GM21529 (cell line): ENCODE measurements at regions not wholly inside any gene's neighbourhood (a gene's known extent, or its start where the extent isn't known, plus 50 kb on each side); places are given as distances from the start of the nearest gene placed in this dataset.
"Not testable (repeated sequence)": the region's sequence is repeated elsewhere in the genome, so short reads cannot be mapped to it uniquely, and the experiment has no call there.

ENCODE experiments used
- ATAC-seq: cut with Tn5 transposase; IDR thresholded peaks from one replicate; pipeline ENCODE4 v1.9.1; 2021; ENCODE audit not compliant: unreplicated experiment

DNA sequence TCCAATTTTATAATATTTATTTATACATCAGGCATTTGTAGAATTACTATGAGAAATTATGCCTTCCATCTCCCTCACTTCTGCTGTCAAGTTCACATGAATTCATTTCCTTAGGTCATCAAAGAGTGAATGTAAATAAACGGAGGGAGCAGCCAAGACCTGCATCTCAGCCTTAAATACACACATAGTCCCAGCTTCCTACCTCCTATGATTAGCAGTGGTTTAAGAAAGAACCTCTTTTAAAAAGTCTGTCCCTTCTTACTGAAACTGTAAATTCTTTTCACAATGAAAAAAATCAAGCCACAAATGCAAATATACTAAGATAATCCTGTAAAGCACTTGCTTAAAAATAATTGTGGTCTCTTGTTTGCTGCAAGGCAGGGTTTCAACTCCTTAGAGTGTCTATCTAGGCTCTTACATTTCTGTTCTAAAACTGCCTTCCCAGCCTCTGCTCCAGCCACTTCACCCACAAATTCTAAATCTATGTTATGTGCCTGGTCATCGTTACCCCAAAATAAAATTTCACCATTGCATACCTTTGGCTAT lies 532.7 kb upstream of the FSHR start:
- ATAC-seq, result no peak

DNA sequence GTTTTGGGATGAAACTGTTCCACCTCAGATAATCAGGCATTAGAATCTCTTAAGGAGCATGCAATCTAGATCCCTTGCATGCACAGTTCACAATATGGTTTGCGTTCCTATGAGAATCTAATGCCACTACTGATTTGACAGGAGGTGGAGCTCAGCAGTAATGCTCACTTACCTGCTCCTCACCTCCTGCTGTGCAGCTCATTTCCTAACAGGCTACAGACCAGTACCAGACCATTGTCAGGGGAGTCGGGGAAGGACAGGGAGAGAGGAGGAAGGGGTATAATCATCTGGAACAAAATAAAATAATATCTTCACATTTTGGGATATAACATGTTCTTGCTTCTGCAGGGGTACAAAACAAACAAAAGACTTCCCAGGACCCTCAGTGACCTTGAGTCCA lies 532.0 kb upstream of the FSHR start:
- ATAC-seq, result no peak

DNA sequence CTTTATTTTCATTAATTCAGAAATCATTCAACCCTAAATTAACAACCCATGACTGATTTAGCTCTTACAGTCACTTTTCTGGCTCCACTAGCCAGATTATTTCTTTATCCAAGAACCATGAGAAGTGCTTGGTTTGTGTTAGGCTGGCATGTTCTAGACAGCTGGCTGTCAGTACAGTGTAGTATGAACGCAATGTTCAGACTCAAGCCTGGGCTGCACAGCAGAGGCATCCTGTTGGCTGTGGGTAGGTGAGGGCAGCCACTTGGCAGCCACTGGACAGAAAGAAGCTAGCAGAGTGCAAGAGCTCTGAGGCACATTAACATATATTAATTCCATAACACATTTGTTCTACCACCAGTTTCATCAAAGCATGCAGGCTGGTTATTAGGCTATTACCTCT lies 522.9 kb upstream of the FSHR start:
- no peak for ATAC-seq

DNA sequence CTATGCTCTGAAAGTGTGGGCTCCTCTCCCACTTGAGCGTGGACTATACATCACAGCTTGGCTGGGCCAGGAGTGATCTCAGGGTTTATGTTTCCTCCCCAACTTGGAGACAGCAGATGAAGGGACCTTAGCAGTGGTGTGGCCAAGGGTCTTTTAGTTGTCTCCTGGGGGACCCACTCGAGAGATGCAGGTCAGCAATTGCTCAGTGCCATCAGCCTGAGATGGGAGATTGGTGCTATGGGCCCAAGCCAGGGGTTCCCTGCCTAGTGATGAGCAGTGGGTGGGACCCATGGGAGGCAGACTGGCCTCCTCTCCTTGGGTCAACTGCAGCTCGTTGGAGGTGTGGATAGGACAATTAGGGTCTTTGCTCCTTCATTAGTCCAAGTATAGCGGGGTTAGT lies 510.5 kb upstream of the FSHR start:
- no peak for ATAC-seq

DNA sequence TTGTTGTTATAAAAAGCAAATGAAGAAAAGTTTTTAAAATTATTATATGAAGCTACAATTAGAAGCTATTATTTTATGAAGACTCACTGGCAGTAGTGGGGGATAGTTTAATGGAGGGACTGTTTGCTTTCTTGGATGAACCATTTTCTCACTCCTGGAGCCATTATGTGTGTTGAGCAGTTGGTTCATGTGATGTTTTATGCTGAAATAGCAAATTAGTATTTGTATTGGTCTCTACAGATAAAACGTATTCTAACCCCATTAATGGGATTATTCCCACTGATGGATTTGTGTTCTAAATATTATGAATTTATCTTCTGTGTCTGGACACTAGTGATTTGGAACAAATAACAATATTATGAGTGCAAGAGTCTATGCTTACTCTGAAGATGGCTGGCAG lies 507.5 kb upstream of the FSHR start:
- no peak for ATAC-seq

DNA sequence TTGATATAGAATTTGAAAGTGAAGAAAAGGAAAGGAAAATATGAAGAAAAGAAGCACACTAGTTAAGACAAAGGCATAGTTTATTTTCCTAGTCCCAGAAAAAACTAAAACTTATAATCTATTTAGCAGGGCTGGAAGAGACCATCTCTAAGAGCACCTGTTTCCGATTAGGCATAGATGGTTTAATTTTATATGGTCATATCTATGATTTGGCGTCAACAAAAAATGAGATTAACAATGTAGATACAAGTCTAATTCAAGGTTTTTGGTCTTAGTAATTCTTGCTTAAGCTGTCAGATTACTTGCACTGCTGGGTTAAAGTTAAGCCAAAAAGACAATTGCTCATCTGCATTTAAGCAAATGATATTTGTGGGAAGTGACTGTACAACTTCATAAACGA lies 502.5 kb upstream of the FSHR start:
- ATAC-seq, result no peak

DNA sequence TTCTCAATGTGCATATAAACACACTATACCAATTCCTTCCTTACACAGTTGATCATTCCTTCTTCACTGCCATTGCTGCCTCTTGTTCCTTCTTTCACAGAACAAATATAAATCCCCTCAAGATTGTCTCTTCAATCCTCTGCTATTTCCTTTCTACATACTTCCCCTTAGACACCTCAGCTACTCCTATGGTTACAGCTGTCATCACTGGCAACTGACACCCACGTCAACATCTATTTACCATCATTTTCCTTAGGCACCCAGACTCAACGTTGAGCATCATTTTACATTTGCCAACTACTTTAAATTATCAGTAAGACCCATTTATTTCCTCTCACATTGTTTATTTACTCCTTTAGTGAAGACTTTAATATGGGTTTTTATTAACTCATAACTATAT lies 488.8 kb upstream of the FSHR start:
- ATAC-seq, result no peak

DNA sequence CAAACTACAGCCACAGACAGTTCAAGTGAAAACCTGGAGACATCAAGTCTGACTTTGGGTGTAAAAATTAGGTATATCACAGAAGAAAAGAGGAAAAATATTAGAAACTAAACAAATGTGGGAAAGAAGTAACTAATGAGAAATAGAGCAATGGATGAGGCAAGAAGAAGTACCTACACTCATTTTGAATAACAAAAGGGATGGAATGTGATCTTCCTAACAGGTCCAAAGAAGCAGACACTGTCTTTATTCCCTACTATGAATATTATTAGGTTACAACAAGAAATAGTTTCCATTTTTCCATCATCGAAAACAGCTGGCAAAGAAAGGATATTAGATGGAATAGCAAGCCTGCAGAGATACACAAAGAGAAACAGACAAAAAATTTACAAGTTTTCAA lies 486.3 kb upstream of the FSHR start:
- no peak for ATAC-seq

DNA sequence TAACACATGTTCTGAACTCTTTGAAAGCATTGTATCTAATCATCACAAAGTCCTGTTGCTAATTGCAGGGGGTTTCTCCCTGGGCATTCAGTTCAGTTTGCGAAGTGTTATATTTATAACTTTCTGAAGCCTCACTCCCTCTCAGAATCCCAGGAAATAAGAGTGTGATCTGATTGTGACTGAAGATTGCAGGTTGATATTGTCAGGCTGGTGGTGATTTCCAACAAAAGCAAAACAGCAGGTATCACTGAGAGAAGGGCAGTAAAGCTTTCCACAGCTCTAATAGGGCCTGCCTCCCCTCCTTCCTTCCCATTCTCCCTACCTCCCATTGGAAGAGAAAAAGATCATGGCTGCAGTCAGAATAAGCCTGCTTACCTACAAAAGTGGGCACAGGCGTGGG lies 466.7 kb upstream of the FSHR start:
- no peak for ATAC-seq

DNA sequence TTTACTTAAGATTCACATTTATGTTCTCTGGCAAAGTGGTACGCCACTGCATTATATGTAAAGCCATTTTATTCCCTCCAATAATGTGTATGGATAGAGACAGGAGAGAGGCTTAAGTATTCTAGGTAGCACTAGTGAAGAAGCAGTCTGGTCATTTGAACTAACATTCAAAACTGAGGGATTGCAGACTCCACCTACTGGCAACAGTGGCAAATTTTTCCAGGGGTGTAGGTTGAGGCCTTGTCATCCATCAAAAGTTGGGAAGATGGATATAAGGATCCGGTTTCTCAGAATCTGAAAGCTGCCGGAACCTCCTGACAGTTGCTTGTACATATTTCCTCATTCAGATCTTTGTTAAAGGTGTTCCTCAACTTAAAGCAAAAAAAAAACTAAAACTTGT lies 465.5 kb upstream of the FSHR start:
- no peak for ATAC-seq

DNA sequence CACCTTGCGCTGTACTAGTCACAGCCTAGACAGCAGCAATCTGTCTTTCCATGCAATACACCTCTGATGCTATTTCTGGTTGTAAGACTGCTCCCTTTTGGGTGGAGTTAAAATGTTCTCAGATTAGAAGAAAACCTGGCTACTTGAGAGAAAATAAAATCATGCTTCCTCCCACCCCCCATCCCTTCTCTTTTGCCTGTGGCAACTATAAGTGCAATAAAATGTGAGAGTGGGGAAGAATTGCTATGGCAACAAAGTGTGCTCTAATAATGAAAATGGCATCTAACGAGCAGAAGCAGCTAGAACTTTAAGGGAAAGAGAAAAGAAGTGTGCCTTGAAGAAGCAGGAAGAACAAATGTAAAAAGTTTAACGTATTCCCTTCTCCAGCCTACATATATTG lies 464.2 kb upstream of the FSHR start:
- ATAC-seq, result no peak

DNA sequence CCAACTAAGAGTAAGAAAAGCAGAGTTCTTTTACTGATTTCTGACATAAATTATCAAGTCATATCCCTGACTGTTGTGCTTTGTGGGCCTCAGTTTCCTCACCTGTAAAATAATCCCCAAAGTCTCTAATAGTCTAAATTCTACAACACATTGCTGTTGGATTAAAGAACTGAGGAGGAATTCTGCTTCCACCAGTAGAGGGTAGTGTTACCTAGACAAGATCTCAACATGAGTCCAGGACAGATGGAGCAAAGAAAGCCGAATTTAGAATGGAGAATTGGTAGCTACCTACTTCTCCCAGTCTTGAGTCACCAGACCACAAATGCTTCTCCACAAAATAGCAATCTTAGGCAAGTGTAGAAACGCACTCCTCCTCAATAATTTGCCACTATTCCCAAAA lies 462.5 kb upstream of the FSHR start:
- ATAC-seq, result no peak

DNA sequence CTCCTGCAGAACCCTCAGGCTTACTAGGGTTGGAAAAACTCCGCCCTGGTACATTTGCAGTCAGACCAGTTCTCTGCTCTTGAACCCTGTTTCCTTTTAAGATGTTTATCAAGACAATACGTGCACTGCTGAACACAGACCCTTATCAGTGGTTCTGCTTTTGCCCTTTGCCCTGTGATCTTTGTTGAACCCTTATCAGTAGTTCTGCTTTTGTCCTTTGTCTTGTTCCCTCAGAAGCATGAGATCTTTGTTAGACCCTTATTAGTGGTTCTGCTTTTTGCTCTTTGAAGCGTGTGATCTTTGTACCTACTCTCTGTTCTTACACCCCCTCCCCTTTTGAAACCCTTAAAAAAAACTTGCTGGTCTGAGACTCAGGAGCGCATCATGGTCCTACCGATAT lies 457.5 kb upstream of the FSHR start:
- not testable (repeated sequence) for ATAC-seq

DNA sequence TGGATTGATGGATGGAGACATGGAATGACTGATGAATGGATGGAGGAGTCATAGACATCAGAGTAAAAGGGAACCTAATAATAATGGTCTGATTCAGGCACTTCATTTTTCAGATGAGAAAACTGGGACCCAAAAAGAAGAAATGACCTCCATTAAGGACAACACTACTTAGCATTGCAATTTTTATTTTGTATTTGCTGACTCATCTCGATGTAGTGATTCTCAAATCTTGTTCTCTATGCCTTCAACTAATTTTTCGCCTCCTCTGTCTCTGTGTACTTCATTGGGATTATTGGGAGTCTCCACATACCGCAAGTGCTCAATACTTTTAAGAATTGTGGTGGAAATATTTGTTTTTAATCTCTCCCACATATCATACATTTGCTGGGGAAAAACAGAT lies 446.2 kb upstream of the FSHR start:
- no peak for ATAC-seq

DNA sequence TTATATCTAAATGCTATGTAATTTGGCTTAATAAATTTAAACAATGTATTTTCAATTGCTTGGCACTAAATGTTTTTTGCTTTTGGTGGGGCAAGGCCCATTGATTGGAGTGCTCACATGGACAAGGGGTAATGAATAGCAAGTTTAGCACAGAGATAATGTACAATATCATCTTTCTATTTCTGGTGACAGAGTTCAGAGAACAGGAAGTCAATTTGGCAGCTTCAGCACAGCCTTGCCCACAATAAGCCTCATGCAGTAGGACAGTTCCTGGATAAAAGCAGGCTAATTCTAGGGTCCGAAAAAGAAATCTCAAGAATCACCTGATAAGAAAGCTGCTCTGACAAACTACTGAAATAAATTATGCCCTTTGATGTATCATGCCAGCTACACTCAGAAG lies 443.9 kb upstream of the FSHR start:
- ATAC-seq, result no peak

DNA sequence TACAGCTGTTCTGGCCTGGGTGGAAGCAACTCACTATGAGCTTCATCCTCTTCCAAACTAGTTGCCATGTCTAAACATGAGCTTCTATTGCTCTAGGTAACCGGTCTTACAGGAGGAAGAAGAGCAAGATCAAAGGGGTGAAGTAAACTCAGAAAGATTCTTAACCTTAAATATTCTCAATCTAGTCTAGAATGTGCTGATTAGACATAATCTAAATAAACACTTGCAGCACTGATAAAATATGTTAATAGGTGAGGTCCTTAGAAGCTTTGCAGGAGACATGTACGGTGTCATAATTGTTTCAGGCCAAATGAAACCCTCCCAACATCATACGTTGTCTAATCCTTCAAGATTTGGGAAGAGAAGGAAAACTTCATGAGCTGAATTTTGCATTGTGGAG lies 431.6 kb upstream of the FSHR start:
- ATAC-seq, result no peak

DNA sequence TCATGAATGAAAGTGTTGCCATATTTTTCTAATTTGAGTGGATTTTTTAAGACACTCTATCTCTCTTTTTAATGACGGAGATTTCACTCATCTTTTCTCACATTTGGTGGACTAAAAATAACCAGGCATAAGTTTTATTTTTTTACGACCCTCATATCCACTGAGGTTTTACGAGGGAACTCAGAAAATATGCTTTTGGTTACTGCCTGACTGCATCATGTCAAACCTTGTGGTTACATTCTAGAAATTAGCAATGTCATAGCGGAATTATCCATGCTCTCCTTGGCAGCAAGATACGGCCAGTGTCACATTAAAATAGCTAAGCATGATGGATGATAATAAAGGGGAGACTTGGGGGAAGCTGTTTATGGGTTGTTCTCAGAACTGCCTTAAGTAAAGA lies 428.6 kb upstream of the FSHR start:
- ATAC-seq, result no peak

DNA sequence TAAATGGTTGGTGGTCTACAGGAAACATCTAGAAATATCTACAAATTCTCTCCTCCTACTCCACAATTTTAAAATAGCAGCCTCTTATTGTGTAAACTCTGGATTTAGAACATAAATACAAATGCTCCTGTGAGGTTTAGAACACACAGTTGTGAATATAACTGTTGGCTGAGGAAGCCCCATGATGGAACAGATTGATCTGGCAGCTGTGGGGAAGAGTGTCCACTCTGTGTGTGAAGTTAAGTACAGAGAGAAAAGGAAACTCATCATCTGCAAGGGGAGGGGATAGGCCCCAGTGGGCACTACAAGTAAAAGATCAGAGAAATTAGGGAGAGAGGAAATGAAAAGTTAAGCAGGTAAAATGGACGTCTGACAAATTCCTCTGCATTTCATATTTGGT lies 422.7 kb upstream of the FSHR start:
- ATAC-seq, result no peak

DNA sequence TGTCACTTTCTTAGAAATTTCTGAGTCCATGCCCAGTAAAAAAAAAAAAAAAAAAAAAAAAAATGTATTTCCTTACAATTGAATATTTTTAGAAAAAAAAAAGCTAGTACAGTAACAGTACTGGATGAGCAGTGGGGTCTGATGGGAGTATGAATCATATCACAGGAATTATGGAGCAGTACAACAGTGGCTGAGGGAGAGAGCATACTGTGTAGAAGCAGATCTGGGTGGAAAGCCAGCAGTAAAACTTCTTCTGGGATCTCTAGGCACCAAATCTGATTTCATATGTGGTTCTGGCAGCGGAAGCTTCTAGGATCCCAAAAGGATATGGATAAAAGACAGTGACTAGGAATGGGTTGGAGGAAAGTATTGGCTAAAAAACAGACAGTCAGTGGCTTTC lies 414.9 kb upstream of the FSHR start:
- ATAC-seq, result no peak

DNA sequence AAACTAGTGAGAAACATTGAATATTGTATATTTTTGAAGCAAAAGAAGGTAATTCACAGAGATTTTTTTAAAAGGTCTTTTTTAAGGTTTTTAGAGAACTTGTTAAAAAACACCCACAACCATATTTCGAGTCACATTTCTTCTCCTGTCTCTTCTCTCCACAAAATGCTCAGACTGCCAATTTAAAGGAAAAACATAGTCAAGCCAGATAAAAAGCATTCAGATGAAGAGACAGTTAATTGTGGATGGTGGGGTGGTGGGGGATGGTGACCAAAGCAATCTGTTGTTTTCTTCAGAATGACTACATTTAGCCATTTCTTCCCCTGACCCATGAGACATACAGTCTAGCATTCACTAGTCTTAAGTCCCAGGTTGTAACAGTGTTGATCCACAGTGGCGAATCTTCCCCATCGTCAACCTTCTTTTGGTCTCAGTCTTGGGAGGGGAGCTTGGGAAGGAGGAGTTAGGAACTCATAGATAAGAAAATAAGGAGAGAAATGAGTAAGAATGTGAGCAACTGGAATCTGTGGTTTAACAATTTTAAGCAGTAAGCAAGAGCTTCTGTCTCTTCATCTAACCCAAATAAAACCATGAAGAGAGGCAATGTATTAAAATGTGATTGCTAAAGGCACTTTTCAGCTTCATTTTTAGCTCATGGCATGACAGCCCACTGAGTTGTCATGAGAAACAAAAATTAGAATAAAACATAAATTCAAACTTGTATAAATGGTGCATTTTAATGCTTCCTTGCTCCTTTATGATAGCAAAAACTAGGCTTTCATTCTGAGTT lies 413.7 kb upstream of the FSHR start:
- no peak for ATAC-seq

DNA sequence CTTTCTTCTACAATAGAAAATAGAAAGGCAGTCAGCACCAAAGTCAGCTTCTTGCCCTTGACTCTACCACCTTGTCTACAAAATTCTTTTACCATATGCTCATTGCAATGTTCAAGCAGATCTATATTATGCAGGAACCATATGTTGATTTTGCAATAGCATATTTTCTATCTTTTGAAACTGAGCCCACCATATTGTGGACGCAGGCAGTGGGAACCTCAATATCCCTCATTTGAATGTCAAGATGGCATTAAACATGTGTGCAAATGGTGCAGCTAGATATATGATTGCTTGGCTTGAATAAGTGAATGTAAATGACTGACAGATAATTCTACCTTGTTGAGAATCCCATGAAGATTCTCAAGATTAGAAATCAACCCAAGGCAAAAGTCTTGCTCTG lies 412.7 kb upstream of the FSHR start:
- no peak for ATAC-seq

DNA sequence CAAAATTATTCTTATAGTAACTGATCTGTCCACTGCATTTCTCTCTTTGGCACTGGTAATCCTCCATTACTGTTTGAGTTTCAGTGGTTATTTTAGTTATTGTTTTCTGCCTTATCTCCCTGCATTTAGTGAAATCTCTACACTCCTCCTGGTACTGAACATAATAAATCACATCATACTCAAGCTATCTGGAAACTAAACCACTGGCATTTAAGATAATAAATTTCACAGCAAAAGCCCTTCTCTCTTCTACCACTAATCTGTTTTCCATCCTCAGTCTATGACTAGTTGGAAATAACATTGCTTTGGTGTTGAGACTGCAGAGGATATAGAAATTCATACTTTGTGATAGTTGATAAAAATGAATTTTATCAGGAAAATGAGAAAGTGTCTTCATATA lies 399.3 kb upstream of the FSHR start:
- ATAC-seq, result no peak

DNA sequence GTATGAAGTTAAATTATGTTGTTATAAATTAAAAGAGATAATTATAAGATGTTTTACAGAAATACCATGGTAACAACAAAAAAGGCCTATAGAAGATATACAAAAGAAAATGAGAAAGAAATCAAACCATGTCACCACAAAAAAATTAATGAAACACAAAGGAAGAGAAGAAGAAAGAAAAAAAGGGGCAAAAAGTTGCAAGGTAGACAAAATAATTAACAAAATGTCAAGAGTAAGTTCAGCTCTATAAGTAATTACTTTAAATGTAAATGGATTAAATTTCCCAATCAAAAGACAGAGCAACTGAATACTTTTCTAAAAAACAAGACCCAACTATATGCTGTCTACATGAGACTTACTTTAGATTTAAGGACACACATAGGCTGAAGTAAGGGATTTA lies 378.4 kb upstream of the FSHR start:
- ATAC-seq, result no peak
